ENCODE measurements at regions not wholly inside any gene's neighbourhood (a gene's known extent, or its start where the extent isn't known, plus 50 kb on each side); places are given as distances from the start of the nearest gene placed in this dataset.
A peak's percentile ranks its signal among the peaks of the same experiment; 100 is the strongest.
"Not testable (repeated sequence)": the region's sequence is repeated elsewhere in the genome, so short reads cannot be mapped to it uniquely, and the experiment has no call there.

DNA sequence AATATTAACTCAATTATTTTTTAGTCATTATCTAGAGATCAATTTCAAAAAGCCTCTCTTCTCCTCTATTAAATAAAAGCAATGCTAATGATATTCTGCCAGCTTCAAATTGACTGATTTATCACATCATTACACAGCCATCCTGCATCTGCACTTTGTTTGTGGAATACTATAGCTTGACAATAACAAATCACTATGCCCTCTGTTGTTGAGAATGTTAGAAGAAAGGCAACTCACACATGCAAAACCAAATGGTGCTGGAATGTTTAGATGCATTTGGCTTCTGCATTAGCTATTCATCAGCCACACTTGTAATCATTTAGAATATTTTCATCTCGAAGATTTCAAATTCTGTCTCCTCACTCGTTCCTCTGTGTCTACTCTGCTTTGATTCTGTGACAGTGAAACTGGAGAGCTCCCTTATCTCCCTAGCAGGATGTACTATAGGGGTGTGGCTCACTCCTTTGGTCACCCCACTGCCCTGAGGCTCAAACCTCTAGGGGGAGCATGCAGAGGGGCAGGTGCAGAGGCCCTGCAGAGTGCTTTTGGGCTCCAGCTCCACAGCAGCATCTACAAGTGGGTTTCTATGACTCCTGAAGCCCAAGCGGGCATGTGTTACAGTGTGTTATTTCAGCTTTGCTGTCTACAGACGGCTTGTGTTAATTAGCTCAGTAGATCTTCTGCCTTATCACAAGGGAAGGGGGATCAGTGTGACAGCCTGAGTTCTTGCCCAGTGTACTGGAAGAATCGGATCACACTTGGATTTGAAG is 454.1 kb upstream of the BCHE start:
- DNase-seq: no peak

DNA sequence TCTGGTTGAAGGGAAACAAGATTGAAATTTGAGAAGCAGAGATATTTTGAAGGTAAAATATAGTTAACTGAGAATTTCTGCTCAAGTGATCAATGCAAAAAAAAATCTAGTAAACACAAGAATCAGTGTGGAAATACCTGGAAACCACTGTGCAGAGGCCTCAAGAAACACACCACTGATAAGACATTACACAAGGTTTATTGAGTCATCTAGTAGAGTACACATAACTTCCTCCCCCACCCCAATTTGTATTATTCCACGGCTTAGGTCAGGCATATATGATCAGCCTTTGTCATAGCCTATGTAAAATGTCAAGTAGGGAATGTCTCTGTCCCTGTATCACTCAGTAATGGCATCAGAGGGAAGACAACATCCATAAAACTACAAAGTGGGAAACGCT is 447.8 kb upstream of the BCHE start:
- no peak for DNase-seq

DNA sequence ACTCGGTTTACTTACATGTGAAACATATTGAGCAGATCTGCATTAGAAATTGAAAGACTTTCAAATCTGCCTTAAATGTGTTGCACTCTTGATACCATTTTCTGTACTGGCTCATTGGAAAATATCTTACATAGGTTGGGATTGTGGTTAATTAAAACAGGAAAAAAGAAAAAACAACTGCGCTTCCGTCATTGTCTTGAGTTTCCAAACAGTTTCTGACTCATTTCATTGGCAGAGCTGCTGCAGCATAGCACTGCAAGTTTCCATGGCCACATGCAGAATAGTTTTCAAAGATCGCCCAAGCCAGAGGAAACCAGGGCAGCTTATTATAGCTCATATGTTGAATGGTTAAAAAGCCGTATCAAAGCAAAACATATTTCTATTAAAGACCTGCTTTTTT is 446.6 kb upstream of the BCHE start:
- no peak for DNase-seq

DNA sequence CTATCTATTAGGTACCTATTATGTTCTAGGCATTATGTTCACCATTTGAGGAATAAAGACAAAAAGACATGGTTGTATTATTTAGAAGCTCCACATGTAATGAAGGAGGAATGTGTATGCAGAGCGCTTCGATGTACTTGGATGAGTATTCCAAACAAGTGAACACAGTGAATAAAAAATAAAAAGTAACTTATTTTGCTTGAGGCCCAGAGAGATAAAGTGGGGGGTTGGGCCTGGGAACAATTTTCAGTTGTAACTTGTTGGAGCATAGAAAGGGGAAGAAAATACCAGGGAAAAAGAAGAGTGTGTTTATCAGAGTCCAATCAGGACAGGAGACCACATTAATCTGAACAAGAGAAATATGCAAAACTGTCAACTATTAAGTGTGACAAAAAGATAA is 445.7 kb upstream of the BCHE start:
- no peak for DNase-seq

DNA sequence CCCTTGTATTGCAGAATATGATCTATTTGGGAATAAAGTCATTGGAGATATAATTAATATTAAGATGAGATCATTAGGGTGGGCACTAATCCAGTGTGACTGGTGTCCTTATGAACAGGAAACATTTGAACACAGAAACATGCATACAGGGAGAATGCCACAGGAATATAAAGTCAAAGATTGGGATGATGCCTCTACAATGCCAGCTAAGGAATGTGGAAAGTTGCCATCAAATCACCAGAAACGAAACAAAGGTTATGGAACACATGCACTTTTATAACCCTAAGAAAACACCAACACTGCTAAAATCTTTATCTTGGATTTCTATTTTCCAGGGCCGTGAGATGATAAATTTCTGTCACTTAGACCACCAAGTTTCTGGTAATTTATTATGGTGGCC is 442.4 kb upstream of the BCHE start:
- DNase-seq: no peak

DNA sequence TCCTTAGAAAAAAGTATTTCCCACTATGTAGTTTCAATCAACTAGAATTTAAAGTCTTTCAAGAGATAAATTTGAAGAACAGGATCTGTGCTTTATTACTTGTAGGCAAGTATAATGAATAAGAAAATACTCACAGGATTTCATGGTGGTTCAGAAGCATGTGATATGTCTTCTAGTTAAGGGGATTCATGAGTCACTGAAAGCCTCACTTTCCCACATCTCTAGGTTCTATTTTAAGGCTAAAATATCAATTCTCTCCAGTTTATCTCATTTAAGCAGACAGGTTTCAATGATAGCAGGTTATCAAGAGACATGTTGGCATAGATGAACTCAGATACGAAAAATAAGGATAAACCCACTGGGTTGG is 437.8 kb upstream of the BCHE start:
- DNase-seq: no peak

DNA sequence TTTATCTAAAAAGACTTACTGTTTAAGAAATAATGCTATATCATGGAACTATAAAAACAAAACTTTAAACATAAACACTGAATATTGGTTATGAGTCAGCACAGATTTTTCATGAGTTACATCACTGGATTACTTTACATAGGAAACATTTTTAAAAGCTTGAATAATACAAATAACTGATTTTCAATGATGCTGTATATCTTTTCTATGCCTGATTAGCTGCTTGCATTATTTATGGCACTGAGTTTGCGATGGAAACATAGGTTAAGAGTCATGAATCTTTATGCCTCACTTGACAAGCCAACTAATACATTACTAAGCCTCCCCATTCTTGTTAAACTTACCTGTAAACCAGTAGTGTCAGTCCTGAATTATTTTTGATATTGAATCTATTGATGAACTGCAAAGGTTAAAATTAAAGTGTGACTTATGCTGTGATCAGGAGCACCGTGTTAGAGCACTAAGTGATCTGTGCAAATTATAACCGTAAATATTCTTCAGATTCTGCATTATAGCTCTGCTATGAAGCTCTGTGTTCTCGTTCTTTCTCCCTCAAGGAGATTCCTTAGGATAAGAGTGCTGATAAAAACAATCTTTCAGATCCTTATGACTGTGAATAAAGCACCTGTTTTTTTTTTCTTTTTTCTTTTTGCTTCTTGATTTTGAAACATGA is 437.3 kb upstream of the BCHE start:
- DNase-seq: no peak

DNA sequence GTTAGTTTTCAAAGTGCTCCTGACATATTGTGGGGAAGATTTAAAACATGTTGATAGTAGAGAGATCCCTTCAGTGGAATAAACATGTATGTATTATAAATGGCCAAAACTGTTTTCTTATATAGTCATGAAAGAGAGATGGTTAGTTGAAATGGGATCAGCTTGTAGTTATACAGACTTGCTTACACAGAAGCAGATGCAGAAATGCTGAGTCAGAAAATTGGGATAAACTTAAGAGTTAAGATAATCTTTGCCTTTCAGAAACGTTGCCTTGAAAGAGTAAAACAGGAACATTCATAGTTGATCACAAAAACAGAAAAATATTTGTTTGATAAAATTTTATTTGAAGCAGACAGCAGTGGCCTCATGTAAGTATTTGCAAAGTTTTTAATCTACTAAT is 433.2 kb upstream of the BCHE start:
- no peak for DNase-seq

DNA sequence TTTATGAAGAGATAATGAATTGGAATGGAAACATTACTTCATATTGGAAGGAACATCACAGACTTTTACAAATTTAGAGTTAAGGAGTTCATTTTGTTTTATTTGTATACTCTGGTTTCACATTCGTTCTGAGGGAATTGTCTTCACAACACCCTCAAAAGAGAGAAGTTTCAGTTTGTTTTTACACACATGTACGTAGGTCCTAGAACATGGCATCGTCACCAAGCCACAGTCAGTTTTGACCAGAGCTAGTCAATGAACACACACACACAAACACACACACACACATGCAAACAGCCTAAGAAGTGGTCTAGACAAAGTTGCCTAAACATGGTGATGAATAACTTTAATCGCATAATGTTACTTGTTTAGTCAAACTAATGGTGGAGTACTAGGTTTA is 427.9 kb upstream of the BCHE start:
- DNase-seq: no peak

DNA sequence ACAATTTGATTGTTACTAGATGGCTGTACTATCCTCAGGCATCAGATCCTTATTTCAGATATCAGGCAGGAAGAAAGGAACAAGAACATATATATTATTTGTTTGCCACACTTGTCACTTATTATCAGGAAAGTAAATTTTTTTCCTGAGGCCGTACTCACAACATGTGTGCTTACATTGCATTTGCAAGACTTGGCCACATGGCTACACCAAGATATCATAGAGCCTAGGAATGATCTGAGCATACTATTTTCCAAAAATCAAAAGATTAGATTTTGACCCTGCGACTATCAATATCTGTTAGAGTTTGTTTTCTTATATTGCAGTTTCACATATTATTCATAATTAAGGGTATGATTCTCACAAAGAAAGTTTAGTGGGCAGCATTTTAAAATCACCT is 426.2 kb upstream of the BCHE start:
- DNase-seq: peak; percentile 3

DNA sequence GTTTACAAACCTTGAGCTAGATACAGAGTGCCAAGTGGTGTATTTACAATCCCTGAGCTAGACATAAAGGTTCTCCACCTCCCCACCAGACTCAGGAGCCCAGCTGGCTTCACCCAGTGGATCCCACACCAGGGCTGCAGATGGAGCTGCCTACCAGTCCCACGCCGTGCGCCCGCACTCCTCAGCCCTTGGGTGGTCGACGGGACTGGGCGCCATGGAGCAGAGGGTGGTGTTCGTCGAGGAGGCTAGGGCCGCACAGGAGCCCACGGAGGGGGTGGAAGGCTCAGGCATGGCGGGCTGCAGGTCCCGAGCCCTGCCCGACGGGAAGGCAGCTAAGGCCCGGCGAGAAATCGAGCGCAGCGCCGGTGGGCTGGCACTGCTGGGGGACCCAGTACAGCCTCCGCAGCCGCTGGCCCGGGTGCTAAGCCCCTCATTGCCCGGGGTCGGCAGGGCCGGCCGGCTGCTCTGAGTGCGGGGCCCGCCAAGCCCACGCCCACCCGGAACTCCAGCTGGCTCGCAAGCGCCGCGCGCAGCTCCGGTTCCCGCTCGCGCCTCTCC is 421.1 kb upstream of the BCHE start:
- DNase-seq: not testable (repeated sequence)

DNA sequence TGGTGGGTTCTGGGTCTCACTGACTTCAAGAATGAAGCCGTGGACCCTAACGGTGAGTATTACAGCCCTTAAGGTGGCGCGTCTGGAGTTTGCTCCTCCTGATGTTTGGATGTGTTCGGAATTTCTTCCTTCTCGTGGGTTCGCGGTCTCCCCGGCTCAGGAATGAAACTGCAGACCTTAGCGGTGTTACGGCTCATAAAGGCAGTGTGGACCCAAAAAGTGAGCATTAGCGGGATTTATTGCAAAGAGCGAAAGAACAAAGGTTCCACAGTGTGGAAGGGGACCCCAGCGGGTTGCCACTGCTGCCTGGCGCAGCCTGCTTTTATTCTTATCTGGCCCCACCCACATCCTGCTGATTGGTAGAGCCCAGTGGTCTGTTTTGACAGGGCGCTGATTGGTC is 420.5 kb upstream of the BCHE start:
- DNase-seq: no peak

DNA sequence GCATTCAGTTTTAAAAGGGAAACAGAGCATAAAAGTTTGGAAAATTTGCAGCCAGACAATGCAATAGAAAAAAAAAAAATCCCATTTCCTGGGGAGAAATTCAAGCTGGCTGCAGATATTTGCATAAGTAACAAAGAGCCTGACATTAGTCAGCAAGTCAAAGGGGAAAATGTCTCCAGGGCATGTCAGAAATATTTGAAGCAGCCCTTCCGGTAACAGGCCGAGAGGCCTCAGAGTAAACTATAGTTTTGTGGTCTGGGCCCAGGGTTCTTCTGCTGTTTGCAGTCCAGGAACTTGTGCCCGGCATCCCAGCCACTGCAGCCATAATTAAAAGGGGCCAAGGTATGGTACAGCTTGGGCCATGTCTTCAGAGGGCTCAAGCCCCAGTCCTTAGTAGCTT is 411.6 kb upstream of the BCHE start:
- DNase-seq: no peak

DNA sequence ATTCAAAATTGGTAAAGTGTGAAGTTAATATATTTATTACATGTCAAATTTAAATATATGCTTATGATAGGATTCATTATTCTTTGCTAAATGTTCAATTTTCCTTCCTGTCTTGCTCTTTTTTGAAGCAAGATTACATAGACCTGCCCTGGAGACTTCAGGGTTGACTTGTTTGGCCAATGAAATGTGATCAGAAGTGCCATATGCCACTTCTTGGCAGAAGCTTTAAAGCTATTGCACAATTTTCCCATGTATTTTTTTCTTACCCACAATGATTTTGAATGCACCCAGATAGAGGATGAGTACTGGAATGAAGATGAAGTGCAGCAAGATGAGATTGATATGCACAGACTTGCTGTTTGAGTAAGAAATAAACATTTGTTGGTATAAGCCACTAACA is 406.3 kb upstream of the BCHE start:
- DNase-seq: no peak

DNA sequence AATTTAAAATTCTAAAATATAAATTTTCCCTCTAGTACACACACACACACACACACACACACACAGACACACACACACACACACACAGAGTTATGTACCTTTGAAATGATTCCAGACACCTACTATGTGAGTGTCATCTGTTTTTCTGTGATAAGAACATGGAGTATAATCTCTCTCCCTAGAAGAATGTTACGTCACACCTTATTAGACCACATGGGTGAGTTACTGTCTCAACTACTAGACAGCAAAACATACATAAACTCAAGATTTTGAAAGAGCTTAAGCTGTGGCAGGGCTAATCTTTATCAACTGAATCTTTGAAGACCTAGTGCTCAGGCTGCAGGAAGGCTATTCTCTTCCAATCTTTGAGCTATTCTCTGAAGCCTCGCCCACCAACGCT is 385.9 kb upstream of the BCHE start:
- no peak for DNase-seq

DNA sequence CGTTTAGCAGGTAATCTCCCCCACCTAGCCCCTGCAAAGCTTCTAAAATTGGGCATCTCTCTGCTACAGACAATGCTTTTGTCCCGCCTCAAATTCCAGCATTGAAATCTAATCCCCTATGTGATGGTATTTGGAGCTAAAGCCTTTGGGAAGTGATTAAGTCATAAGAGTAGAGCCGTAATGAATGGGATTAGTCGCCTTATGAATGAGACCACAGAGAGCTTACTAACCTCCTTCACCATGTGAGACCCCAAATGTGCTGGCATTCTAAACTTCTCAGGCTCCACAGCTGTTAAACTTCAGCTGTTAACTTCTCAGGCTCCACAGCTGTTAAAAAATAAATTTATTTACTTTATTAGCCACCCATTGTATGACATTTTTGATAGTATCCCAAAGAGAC is 374.2 kb upstream of the BCHE start:
- DNase-seq: no peak

DNA sequence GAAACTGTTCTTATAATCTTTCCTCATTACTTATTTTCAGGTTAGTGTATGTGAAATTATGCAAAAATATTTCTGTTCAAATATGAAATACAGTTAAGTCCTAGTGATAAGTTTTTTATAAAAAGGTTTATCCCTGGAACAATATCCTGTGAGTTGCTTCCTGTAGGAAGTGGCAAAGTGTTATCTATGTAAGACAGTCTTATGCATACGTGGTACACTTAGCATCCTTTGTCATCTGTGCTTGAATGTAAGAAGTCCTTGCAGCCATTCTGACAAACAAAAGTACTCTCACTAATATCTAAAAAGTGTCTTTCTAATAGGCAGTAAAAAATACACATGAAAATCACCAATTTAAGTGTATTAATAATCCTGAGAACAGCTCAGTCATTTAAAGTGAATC is 372.5 kb upstream of the BCHE start:
- DNase-seq: no peak

DNA sequence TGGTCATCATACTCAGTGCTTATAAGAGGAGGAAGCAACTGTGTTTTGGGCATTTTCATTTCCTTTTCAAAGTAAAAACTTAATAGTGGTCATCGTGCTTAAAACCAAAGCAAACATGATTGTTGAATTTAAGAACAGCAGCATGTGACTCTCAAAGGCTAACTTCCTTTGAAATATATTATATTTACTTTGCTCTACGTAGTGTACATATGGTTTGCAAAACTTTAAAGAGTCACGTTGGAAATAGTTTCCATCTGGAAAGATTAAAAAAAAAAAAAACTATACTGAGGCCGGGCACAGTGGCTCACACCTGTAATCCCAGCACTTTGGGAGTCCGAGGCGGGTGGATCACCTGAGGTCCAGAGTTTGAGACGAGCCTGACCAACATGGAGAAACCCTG is 367.9 kb upstream of the BCHE start:
- DNase-seq: peak; percentile 24

DNA sequence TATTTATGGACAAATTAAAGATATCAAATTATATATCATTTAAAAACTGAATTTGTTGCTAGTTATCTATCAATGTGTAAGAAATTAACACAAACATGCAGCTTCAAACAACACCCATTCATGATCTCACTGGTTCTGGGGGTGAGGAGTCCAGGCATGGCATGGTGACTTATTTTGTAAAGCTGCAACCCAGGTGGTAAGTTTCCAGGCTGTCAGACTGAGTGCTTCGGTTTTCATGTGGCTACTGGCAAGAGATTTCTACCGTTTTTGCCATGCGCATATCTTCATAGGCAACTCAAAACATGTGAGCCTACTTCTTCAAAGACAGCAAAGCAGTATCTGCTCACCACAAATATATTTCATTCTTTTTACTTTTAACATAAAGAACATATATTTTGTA is 364.3 kb upstream of the BCHE start:
- DNase-seq: no peak

DNA sequence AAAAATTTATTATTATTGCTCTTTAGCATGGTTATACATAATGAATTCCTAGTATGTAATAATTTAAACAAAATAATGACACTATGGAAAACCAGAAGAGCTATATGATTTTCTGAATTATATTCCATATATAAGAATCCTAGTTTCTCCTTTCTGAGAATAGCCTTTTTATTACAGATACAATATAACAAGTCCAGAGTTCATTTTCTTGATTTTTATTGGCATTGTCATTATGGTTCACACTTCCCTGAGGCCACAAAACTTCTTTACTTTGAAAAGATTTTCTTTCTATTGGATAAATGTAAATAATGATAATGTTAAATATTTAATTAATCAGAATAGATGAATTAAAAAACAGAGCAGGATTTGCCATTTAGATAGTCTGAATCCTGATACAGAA is 362.3 kb upstream of the BCHE start:
- no peak for DNase-seq

DNA sequence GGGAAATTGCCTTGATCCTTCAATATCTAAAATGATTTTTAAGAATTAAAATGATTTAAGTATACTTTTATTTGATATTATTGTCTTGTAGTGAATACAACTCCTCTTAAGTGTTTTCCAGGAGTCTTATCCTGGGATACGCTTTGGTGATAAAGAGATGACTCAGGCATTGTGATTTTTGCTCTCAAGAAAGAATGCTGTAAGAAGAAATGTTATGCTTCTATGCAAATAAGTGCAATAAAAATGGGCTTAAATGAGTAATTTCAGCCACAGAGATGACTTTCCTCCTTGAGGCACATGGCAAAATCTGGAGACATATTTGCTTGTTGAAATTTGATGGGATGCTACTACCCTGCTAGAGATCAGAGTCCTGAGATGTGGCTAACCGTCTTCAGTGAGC is 358.6 kb upstream of the BCHE start:
- DNase-seq: no peak

DNA sequence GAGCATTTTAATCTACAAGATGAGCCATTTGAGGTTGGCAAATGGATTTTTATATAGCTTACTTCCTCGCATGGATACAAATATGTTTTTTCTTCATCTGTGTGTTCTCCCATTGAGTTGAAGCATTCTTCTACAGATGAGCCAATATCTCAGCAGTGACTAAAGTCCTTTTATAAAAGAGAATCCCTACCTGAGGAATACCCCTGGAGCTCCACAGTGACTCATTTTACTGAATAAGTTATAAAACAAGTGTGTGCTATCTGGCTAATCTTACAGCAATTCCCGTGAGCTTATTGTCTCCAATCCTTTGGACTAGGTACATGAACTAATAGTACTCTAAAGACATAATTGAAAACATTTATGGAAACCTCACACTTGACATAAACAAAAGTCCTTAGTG is 354.2 kb upstream of the BCHE start:
- DNase-seq: peak; percentile 8

DNA sequence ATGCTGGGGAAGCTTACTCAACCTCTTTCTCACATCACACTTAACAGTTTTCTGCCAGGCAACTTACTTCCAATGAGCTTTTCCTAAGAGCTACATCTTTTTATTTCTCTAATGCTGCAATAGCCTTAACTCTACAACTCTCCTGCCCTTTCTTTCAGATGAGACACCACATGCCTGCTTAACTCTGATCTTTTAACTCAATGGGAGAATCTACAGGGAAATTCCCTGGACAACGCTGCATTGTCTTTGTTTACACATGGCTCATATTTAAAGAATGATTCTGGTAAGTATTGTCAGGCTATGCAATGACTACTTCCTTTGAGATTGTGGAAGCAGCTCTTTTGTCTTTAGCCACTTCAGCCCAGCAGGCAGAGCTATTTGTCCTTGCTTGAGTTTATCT is 353.1 kb upstream of the BCHE start:
- peak; percentile 68 for DNase-seq

DNA sequence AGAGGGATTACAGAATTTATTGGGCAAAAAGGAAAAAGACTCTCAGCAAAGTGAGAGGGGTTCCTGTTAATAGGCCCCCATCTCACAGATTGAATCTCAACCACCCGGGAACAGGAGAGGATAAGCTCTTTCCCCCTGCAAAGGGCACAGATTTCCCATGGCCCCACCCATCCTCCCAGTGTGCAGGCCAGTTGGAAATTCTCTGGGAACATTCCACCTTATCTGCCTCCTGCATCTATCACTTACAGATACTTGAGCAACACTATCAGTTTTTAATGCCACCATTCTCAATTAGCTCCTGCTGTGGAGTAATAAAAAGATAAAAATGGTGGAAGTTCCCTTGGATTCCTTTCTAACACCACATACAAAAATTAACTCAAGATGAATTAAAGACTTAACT is 350.0 kb upstream of the BCHE start:
- no peak for DNase-seq

DNA sequence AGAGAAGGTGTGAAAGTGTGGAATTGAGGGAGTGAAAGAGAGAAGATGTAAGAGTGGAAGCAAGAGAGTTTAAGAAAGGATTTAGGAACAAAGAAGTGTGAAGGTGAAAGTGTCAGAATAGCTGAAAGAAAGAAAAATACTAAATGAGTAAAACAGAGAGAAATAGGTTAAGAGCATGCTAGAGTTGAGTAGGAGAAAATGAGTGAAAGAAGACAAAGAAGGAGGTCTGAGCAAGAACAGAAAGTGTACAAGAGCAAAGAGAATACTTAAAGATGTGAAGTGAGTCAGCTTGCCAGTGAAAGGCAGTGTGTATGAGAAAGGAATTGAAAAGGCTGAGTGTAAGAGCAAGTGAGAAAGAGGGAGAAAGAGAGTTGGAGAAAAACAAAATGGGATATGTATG is 348.8 kb upstream of the BCHE start:
- no peak for DNase-seq
